Suprapubic skin (tissue), 4 donors: ENCODE measurements at regions not wholly inside any gene's neighbourhood (a gene's known extent, or its start where the extent isn't known, plus 50 kb on each side); places are given as distances from the start of the nearest gene placed in this dataset.

ENCODE experiments used
- CTCF ChIP-seq, 2 donors: fragments of 200-600 bp in 1 of 2; fragments of 450-650 bp in 1 of 2; sonication (generic) in 1 of 2; IDR thresholded peaks; one replicate each; pipeline ENCODE4 v1.5.1; 2016 to 2019; ENCODE audit warnings: antibody characterized with exemption in 2 of 2, mild to moderate bottlenecking in 1 of 2, moderate library complexity in 1 of 2
- EP300 ChIP-seq: sonication (generic); formaldehyde crosslinking; IDR thresholded peaks from one replicate; pipeline ENCODE4 v1.6.1; 2017; ENCODE audit warnings: antibody characterized with exemption
- POLR2A ChIP-seq, 2 donors: fragments of 450-650 bp; IDR thresholded peaks; one replicate each; pipeline ENCODE4 v1.6.1; 2017; ENCODE audit warnings: antibody characterized with exemption in 2 of 2, mild to moderate bottlenecking in 2 of 2, moderate library complexity in 2 of 2
- POLR2AphosphoS5 ChIP-seq, 3 donors: sonication (generic); formaldehyde crosslinking; IDR thresholded peaks; one replicate each; pipeline ENCODE4 v1.6.1; 2017; ENCODE audit warnings: antibody characterized with exemption in 3 of 3

- TF ChIP-seq CTCF (IDR thresholded peaks at IDR 0.05) (no peak), EP300 (no peak), POLR2AphosphoS5 (IDR thresholded peaks at IDR 0.05) (no peak), POLR2A (IDR thresholded peaks at IDR 0.05) (no peak)
These were observed 951.6 kb downstream of the DIPK2A start for GRCh38 chr3:144923046-144923775.
